HEK293T (cell line): ENCODE measurements at regions not wholly inside any gene's neighbourhood (a gene's known extent, or its start where the extent isn't known, plus 50 kb on each side); places are given as distances from the start of the nearest gene placed in this dataset.
"Not testable (repeated sequence)": the region's sequence is repeated elsewhere in the genome, so short reads cannot be mapped to it uniquely, and the experiment has no call there.

Source experiments
- CTCF ChIA-PET: fragments of 350-600 bp; formaldehyde crosslinking; extraction: SDS; loops from one replicate; lab custom pipeline; 2021; ENCODE audit warnings: antibody characterized with exemption, inconsistent platforms; lab: Yijun Ruan, JAX
- POLR2A ChIA-PET: fragments of 350-600 bp; formaldehyde crosslinking; extraction: SDS; loops from one replicate; lab custom pipeline; 2020; ENCODE audit warnings: antibody characterized with exemption, inconsistent platforms; lab: Yijun Ruan, JAX
- DNase-seq: peaks from one replicate; pipeline ENCODE4 v3.0.0; 2012; ENCODE audit warnings: mixed read lengths; ENCODE audit errors: extremely low spot score
- ARNT ChIP-seq: fragments of 450-650 bp; IDR thresholded peaks from 2 replicates; pipeline ENCODE4 v1.6.1; 2017; ENCODE audit warnings: mild to moderate bottlenecking
- BHLHE40 ChIP-seq: fragments of 450-650 bp; IDR thresholded peaks from 2 replicates; pipeline ENCODE4 v1.6.1; 2016; ENCODE audit warnings: mild to moderate bottlenecking, moderate library complexity, borderline replicate concordance
- CTBP1 ChIP-seq: fragments of 450-650 bp; IDR thresholded peaks from 2 replicates; pipeline ENCODE4 v1.6.1; 2016; ENCODE audit warnings: borderline replicate concordance
- ELF4 ChIP-seq: fragments of 450-650 bp; IDR thresholded peaks from 2 replicates; pipeline ENCODE4 v1.6.1; 2017; ENCODE audit warnings: antibody characterized with exemption
- FOXA1 ChIP-seq: fragments of 450-650 bp; IDR thresholded peaks from 2 replicates; pipeline ENCODE4 v1.6.1; 2016; ENCODE audit warnings: mild to moderate bottlenecking
- FOXK2 ChIP-seq: fragments of 450-650 bp; IDR thresholded peaks from 2 replicates; pipeline ENCODE4 v1.6.1; 2016; ENCODE audit warnings: mild to moderate bottlenecking
- FOXM1 ChIP-seq: fragments of 450-650 bp; IDR thresholded peaks from 2 replicates; pipeline ENCODE4 v1.6.1; 2017; ENCODE audit warnings: mild to moderate bottlenecking, borderline replicate concordance
- HDGF ChIP-seq: fragments of 450-650 bp; IDR thresholded peaks from 2 replicates; pipeline ENCODE4 v1.6.1; 2017; ENCODE audit warnings: antibody characterized with exemption, borderline replicate concordance
- L3MBTL2 ChIP-seq: fragments of 450-650 bp; conservative IDR thresholded peaks from 2 replicates; pipeline ENCODE4 v1.6.1; 2016; ENCODE audit warnings: mild to moderate bottlenecking
- LEF1 ChIP-seq: fragments of 450-650 bp; IDR thresholded peaks from 2 replicates; pipeline ENCODE4 v1.6.1; 2017; ENCODE audit warnings: mild to moderate bottlenecking, borderline replicate concordance
- NFRKB ChIP-seq: fragments of 450-650 bp; IDR thresholded peaks from 2 replicates; pipeline ENCODE4 v1.6.1; 2016; ENCODE audit warnings: mild to moderate bottlenecking, moderate library complexity
- PKNOX1 ChIP-seq: fragments of 450-650 bp; IDR thresholded peaks from 2 replicates; pipeline ENCODE4 v1.6.1; 2016
- SP1 ChIP-seq: fragments of 450-650 bp; IDR thresholded peaks from 2 replicates; pipeline ENCODE4 v1.6.1; 2017
- SUZ12 ChIP-seq: fragments of 450-650 bp; IDR thresholded peaks from 2 replicates; pipeline ENCODE4 v1.6.1; 2016; ENCODE audit warnings: mild to moderate bottlenecking
- TARDBP ChIP-seq: fragments of 450-650 bp; IDR thresholded peaks from 2 replicates; pipeline ENCODE4 v1.6.1; 2016
- ZNF384 ChIP-seq: fragments of 450-650 bp; IDR thresholded peaks from 2 replicates; pipeline ENCODE4 v1.6.1; 2016

DNA sequence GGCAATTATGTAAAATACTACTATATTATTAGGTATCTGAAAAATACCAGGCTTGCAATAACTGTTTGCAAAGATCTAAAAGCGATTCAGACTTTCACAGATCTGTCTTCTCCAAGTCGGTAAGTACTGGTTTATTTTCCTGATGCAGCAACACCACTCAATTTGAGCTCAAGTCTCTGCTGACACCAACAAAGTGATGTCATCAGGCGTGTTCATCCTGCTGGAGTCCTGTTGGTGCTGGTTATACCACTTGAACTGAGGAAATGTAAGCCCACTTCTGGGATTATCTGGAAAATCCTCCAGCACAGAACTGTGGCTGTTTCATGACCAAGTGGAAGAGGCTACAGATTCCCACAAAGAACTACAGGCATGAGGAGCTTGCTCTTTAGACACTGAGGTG is 267.6 kb downstream of the BCL2 start:
- ChIA-PET POLR2A (no interaction called here), CTCF (interaction anchor here (0.7 kb wide), 1 partner anchor 643 kb away, joined by 6 read pairs; no protein-coding TSS in a partner anchor)
- no peak for DNase-seq
- TF ChIP-seq SUZ12 (no peak), CTBP1 (no peak), FOXM1 (no peak), ZNF384 (no peak), LEF1 (no peak), SP1 (no peak), ELF4 (no peak), FOXK2 (no peak), HDGF (no peak), TARDBP (no peak), ARNT (no peak), PKNOX1 (no peak)

DNA sequence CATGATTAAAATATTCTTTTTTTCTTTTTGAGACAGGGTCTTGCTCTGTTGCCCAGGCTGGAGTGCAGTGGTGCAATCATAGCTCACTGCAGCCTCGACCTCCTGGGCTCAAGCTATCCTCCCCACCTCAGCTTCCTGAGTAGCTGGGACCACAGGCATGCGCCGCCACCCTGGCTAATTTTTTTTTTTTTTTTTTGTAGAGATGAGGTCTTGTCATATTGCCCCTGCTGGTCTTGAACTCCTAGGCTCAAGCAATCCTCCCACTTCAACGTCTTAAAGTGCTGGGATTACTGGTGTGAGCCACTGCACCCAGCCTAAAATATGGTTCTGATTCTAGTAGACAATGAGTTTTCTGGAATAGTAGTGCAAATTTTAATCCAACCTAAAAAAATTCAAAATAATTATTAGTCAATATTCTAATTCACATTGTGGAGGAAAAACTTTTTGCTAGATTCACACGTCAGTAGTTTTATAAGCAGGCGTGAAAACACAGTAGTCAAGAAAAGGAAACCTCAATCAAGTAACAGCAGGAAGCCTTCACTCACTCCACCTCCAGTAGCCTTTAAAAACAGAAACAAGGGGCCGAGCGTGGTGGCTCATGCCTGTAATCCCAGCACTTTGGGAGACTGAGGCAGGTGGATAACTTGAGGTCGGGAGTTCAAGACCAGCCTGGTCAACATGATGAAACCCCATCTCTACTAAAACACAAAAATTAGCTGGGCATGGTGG is 268.7 kb downstream of the BCL2 start:
- CTCF ChIA-PET, POLR2A ChIA-PET, DNase-seq: not testable (repeated sequence)

- CTCF ChIA-PET: no interaction called here
- TF ChIP-seq CTBP1: no peak
- no peak for TF ChIP-seq PKNOX1
- no peak for TF ChIP-seq SUZ12
- TF ChIP-seq LEF1: no peak
- no peak for TF ChIP-seq ELF4
- TF ChIP-seq FOXM1: no peak
- POLR2A ChIA-PET: no interaction called here
- DNase-seq: no peak
Observed at GRCh38 chr18:63046375-63046774, 273.2 kb downstream of the BCL2 start.

DNA sequence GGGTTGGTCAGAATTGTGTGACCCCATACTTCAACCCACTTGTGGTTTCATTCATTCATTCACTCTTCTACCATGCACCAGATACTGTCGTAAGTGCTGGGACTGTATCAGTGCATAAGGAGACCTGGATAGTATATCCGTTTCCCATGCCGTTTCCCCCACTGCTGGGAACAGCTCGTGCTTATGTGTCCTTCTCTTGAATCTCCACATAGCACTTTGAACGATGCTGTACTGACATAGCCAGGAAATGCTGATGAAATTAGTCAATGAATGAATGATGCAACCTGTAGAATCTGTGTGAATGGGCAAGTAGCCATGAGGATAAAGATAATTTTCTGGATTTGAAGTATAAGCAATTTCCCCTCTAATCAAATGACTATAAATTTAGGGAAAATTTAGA is 276.1 kb downstream of the BCL2 start:
- ChIA-PET CTCF (interaction anchor here (0.6 kb wide), 1 partner anchor 56 kb away, joined by 3 read pairs; no protein-coding TSS in a partner anchor), POLR2A (no interaction called here)
- no peak for TF ChIP-seq LEF1
- TF ChIP-seq SUZ12: no peak
- TF ChIP-seq ELF4: no peak
- no peak for TF ChIP-seq FOXK2
- TF ChIP-seq ZNF384: no peak
- TF ChIP-seq TARDBP: no peak
- TF ChIP-seq SP1: no peak
- TF ChIP-seq BHLHE40: no peak
- no peak for TF ChIP-seq HDGF
- TF ChIP-seq PKNOX1: no peak
- no peak for TF ChIP-seq L3MBTL2
- no peak for DNase-seq

- ChIA-PET POLR2A (no interaction called here), CTCF (no interaction called here)
- TF ChIP-seq LEF1: no peak
- TF ChIP-seq FOXA1: no peak
- no peak for TF ChIP-seq BHLHE40
- no peak for DNase-seq
Observed at GRCh38 chr18:63042351-63042750, 277.2 kb downstream of the BCL2 start.

DNA sequence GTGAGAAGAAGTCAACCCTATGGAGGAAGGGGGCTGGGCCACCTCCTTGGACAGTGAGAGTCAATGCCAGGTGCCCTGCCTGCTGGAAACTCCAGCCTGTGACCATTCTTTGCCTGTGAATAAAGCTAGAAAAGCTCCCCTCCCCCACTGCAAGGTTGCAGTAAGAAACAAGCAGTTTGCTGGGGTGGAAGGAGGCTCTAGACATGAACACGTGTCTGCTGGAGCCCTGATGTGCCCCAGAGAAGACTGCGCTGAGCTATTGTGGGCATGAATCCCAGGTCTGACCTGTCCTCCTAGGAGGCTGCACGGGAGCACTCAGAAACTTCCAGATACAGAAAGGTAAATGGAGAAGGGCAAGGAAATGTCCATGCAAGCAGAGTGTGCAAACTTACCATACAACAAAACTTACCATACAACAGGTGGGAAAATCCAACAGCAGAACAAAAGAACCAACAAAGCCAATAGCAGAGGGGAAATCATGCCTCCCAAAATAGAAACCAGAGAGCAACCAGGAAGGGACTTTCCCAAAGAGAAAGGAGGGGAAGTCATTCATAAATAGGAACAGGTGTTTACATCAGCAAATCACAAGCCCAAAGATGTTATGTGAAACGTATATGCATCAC is 278.7 kb downstream of the BCL2 start:
- ChIA-PET POLR2A (no interaction called here), CTCF (no interaction called here)
- TF ChIP-seq ZNF384 (no peak), ELF4 (no peak), PKNOX1 (no peak), FOXM1 (no peak), L3MBTL2 (no peak)
- DNase-seq: no peak

DNA sequence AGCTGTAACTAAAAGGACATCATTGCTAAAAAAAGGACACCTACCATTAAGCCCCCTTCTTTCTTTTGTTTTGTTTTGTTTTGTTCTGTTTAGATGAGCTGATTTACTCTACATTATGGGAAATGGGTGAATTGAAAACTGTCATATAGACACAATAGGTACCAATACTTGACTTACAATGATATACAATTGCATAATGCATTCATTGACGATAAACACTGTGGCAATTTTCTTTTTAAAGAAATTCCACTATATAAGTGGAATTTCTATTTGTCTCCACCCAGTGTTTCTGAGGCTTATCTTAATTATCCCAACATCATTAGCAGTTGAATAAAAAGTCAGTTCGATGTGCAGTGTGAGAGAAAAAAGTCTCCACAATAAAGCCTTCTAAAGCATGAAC is 282.1 kb downstream of the BCL2 start:
- TF ChIP-seq SUZ12 (no peak), NFRKB (no peak), L3MBTL2 (no peak), ELF4 (no peak), BHLHE40 (no peak), FOXM1 (no peak), HDGF (no peak), ZNF384 (no peak), SP1 (no peak), CTBP1 (no peak), LEF1 (no peak), FOXK2 (no peak)
- ChIA-PET CTCF (no interaction called here), POLR2A (no interaction called here)
- DNase-seq: no peak
